T-helper 2 cell (primary cell): ENCODE measurements at regions not wholly inside any gene's neighbourhood (a gene's known extent, or its start where the extent isn't known, plus 50 kb on each side); places are given as distances from the start of the nearest gene placed in this dataset.
"Not testable (repeated sequence)": the region's sequence is repeated elsewhere in the genome, so short reads cannot be mapped to it uniquely, and the experiment has no call there.

ENCODE experiments used
- DNase-seq, 5 experiments: peaks; one replicate each; pipeline versions ENCODE4 v3.0.0 to v3.0.0-alpha.2; 2012 to 2022

- DNase-seq: no peak
Measured at GRCh38 chr2:133843091-133843490, 274.8 kb upstream of the NCKAP5 start.

- DNase-seq: no peak
Measured at GRCh38 chr2:133843551-133843950, 275.3 kb upstream of the NCKAP5 start.

- DNase-seq: peak in 4 of 5 experiments; percentile 3 to 39 (median 22)
Measured at GRCh38 chr2:133844214-133844892, 276.1 kb upstream of the NCKAP5 start.

- no peak for DNase-seq
Measured at GRCh38 chr2:133846476-133846875, 278.2 kb upstream of the NCKAP5 start.

GRCh38 chr2:133847591-133847990 lies 279.3 kb upstream of the NCKAP5 start:
- no peak for DNase-seq

GRCh38 chr2:133848111-133848649 lies 279.9 kb upstream of the NCKAP5 start:
- DNase-seq: no peak

GRCh38 chr2:133849341-133849740 lies 281.1 kb upstream of the NCKAP5 start:
- DNase-seq: no peak

GRCh38 chr2:133854603-133855200 lies 286.4 kb upstream of the NCKAP5 start:
- no peak for DNase-seq

GRCh38 chr2:133855526-133855925 lies 287.3 kb upstream of the NCKAP5 start:
- no peak for DNase-seq

GRCh38 chr2:133856678-133857077 lies 288.4 kb upstream of the NCKAP5 start:
- no peak for DNase-seq

GRCh38 chr2:133859578-133859977 lies 291.3 kb upstream of the NCKAP5 start:
- no peak for DNase-seq

- DNase-seq: no peak
Measured at GRCh38 chr2:133862400-133862977, 294.2 kb upstream of the NCKAP5 start.

- DNase-seq: no peak
Measured at GRCh38 chr2:133863106-133863800, 295.0 kb upstream of the NCKAP5 start.

- DNase-seq: no peak
Measured at GRCh38 chr2:133865141-133865540, 296.9 kb upstream of the NCKAP5 start.

- DNase-seq: no peak
Measured at GRCh38 chr2:133867166-133867565, 298.9 kb upstream of the NCKAP5 start.

GRCh38 chr2:133871545-133872209 lies 303.4 kb upstream of the NCKAP5 start:
- no peak for DNase-seq

GRCh38 chr2:133878326-133878725 lies 310.1 kb upstream of the NCKAP5 start:
- DNase-seq: no peak

- no peak for DNase-seq
Measured at GRCh38 chr2:133879703-133880102, 311.4 kb upstream of the NCKAP5 start.

- DNase-seq: not testable (repeated sequence)
Measured at GRCh38 chr2:133882159-133882558, 313.9 kb upstream of the NCKAP5 start.

GRCh38 chr2:133884739-133885381 lies 316.6 kb upstream of the NCKAP5 start:
- peak in 1 of 5 experiments; percentile 4 for DNase-seq

- no peak for DNase-seq
Measured at GRCh38 chr2:133885847-133886246, 317.6 kb upstream of the NCKAP5 start.
